ENCODE measurements at regions not wholly inside any gene's neighbourhood (a gene's known extent, or its start where the extent isn't known, plus 50 kb on each side); places are given as distances from the start of the nearest gene placed in this dataset.

- TF ChIP-seq POLR2AphosphoS5 (IDR thresholded peaks at IDR 0.05; ENCODE audit: borderline replicate concordance, low read depth, low read length) (no peak), EZH2 (IDR thresholded peaks at IDR 0.05) (no peak)
Observed at GRCh38 chr11:19370100-19370861, 129.5 kb upstream of the E2F8 start.
